GF-D8 (cell line): ENCODE measurements at regions not wholly inside any gene's neighbourhood (a gene's known extent, or its start where the extent isn't known, plus 50 kb on each side); places are given as distances from the start of the nearest gene placed in this dataset.
A peak's percentile ranks its signal among the peaks of the same experiment; 100 is the strongest.
"Not testable (repeated sequence)": the region's sequence is repeated elsewhere in the genome, so short reads cannot be mapped to it uniquely, and the experiment has no call there.

Experiments used
- DNase-seq: peaks from one replicate; lab custom pipeline; 2025; lab: John Stamatoyannopoulos, UW

- peak; percentile 70 for DNase-seq
These were observed 137.7 kb upstream of the CRHR1 start for GRCh38 chr17:45646288-45646988.

GRCh38 chr17:45648642-45649041 lies 135.5 kb upstream of the CRHR1 start:
- DNase-seq, result no peak

DNA sequence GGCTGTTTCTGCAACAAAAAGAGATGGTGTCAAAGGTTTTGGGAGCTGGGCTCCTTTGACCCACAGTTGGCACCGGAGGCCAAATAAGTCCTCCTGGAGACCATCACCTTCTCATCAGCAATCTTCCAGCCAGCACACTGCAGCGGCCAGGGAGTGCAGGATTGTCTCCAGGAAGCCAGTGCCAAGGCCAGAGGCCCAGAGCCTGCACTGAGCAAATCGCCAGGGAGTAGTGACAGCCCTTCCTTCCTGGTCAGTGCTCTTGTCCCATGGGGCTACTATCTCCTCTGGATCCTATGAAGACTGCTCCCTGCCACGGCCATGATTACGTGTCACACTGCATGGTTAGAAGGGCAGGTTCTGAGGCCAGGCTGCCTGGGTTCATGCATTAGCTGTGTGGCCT lies 134.3 kb upstream of the CRHR1 start:
- no peak for DNase-seq

DNA sequence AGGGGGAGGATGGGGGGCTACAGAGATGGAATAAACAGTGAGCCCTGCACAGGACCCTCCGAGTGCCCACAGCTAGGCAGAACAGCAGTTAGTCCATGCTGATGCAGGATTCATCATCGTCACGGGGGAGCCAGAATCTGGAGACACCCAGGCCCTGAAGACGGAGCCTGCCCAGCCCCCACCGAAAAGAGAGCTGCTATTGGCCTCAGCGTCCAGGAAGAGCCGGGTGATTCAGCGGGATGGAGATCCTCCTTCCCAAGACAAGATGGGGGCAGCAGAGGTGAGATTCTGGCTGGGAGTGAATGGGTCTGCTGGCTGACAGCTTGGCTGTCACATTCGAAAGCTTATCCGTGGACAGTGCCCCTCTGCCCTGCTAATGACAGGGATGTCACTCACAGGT lies 133.6 kb upstream of the CRHR1 start:
- DNase-seq, result no peak

- DNase-seq, result no peak
These were observed 132.9 kb upstream of the CRHR1 start for GRCh38 chr17:45651145-45651709.

- DNase-seq, result no peak
These were observed 130.5 kb upstream of the CRHR1 start for GRCh38 chr17:45653616-45654015.

DNA sequence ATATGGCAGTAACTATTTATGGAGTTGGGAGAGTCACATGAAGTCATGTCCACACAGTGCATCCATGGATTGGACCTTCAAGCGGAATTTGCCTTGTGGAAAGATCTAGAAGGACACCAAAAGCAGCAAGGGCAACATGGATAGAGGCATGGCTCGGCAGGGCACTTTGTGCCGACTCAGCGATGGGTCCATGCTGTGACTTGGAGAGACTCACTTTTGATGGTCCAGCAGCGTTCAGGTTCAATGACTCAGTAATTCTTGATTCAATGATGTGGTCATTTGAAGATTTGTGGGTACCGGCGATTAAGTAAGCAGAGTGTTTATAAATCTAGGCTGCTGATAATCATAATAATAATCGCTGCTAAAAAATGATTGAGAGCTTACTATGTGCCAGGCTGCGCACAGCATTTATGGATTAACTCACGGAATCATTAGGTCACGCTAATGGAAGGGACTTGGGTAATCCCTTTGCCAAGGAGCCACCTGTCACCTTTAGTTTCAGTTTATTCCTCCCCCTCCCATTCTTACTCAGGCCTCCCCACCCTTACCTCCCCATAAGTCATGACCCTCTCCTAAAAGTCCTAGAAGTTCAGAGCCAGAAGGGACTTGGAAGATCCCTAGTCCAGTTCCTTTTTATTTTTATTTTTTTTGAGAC lies 127.5 kb upstream of the CRHR1 start:
- DNase-seq, result no peak

GRCh38 chr17:45660474-45660873 lies 123.6 kb upstream of the CRHR1 start:
- no peak for DNase-seq

DNA sequence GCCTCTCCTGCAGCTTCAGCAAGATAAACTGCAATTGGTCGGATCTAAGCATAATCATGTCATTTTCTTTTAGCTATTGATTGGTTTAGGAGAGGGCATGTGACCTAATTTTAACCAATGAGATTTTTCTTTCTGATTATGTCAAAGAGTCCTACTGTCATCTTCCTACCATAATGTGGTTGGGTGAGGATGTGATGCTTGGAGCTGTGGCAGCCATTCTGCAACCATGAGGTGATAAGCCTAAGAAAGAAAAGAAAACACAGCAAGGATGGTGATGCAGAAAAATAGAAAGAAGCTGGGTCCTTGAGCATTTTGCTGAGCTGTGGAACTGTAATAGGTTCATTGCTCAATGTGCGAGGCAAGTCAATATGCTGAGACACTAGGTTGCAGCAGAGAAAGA lies 121.7 kb upstream of the CRHR1 start:
- no peak for DNase-seq

GRCh38 chr17:45663772-45664171 lies 120.3 kb upstream of the CRHR1 start:
- no peak for DNase-seq

GRCh38 chr17:45664921-45665320 lies 119.2 kb upstream of the CRHR1 start:
- no peak for DNase-seq

DNA sequence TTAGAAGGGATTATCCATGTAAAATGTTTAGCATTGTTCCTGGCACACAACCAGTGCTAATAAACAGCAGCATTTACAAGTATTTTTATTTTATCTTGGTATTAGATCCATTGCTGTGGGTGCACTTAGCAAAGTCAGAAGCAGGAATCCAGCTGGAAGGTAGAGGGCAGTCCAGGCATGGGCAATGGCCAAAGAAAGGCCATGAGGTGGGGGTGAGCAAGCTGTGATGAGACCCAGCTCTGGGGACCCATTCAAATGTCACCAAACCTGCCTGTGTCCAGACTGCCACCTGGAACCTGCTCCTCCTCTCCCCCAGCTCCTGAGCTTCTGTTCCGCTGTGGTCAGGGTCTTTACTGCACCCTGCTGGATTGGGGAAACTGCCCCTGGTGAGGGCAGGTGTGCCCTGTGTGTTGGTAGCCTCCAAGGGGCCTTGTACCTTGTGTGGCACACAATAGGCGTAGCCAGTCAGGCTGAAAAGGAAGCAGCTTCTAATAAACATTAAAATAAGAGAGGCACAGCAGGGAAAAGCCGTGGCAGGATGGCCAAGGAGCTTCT lies 118.0 kb upstream of the CRHR1 start:
- DNase-seq, result no peak

GRCh38 chr17:45666641-45667040 lies 117.5 kb upstream of the CRHR1 start:
- DNase-seq, result no peak

GRCh38 chr17:45667591-45668171 lies 116.4 kb upstream of the CRHR1 start:
- DNase-seq, result no peak

DNA sequence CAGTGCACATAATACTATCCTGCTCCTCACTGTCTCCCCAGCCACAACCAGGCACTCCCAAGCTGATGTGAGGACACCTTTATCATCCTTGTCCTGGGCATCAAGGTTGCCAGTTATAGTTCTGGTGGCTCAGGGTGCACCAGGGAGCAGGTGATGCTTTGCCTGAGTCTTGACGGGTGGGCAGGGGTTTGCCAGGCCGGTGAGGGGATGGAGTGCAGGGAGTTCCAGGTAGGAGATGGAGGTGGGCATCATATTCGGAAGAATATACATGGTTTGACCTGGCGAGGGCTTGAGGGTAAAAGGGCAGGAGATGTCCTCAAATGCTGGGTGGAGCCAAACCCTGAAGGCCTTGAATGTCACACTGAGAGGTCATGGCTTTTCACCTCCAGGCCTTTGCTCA lies 115.8 kb upstream of the CRHR1 start:
- no peak for DNase-seq

GRCh38 chr17:45672301-45672700 lies 111.8 kb upstream of the CRHR1 start:
- DNase-seq, result no peak

- DNase-seq, result no peak
These were observed 111.3 kb upstream of the CRHR1 start for GRCh38 chr17:45672792-45673191.

DNA sequence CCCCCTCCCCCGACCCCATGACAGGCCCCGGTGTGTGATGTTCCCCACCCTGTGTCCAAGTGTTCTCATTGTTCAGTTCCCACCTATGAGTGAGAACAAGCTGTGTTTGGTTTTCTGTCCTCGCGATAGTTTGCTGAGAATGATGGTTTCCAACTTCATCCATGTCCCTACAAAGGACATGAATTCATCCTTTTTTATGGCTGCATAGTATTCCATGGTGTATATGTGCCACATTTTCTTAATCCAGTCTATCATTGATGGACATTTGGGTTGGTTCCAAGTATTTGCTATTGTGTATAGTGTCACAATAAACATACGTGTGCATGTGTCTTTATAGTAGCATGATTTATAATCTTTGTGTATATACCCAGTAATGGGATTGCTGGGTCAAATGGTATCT lies 110.4 kb upstream of the CRHR1 start:
- not testable (repeated sequence) for DNase-seq

GRCh38 chr17:45675012-45675411 lies 109.1 kb upstream of the CRHR1 start:
- DNase-seq, result no peak

DNA sequence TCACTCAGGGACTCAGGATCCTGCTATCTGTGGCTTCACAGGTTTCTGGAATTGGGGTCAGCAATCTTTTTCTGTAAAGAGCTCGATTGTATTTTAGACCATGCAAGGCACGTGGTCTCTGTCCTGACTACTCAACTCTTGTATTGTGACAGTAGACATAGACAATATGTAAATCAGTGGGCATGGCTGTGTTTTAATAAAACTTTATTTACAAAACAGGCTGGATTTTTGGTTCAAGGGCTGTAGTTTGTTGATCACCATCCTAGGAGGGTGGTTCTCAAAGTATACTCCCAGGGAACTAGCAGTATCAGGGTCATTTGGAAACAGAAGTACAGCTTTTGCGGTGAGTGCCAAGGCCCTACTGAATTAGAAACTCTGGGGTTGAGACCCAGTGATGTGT lies 108.2 kb upstream of the CRHR1 start:
- DNase-seq, result no peak

DNA sequence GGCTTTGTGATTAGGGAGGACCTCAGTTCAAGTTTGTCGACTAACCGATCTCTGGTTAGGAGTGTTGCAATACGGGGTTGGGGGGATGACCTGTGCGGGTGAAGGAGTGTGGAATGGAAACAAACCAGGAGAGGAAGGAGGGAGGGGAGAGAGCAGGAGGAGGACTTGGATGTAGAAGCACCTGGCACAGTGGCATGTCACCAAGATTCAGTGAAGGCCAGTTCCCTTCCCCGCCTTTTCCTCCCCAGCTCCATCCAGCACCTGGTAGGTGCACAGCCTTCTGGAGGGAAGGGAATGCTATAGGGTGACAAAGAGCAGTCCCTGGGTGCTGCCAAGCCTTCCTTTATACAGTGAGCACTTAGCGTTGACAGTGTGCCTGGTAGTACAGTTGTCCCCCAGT lies 107.4 kb upstream of the CRHR1 start:
- no peak for DNase-seq

DNA sequence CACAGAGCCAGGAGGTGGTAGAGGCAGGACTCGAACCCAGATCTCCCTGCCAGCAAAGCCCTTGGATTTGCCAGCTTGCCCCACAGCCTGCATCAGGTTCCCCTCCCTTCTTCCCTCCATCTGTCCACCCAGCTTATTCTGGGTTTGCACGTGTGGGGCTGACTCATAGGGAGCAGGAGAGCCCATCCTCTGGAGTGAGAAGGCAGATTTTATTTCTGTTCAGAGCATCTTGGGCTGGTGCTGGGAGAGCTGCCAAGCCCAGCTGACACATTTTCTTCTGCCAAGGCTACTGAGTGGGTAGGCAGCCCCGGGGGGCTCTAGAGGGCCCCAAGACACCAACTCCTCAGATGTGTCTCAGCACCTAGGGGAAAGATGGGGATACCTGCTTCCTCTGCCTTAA lies 106.3 kb upstream of the CRHR1 start:
- DNase-seq, result no peak

DNA sequence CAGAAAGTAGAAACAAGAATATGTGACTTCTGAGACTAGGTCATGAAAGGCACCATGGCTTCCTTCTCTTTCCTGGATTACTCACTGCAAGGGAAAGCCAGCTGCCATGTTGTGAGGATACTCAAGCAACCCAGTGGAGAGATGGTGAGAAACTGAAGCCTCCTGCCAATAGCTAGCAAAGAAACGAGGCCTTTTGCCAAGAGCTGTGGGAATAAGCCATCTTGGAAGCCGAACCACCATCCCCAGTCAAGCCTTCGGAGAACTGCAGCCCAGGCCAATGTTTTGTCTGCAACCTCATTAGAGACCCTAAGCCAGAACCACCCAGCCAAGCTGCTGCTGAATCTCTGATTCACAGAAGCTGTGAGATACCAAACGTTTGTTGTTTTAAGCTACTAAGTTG lies 104.7 kb upstream of the CRHR1 start:
- no peak for DNase-seq
